GM12891 (cell line): ENCODE measurements at regions not wholly inside any gene's neighbourhood (a gene's known extent, or its start where the extent isn't known, plus 50 kb on each side); places are given as distances from the start of the nearest gene placed in this dataset.

Experiments used
- POLR2A ChIP-seq: IDR thresholded peaks from 2 replicates; pipeline ENCODE4 v1.6.1; 2011; ENCODE audit warnings: low read depth, low read length, control low read depth
- POLR2AphosphoS5 ChIP-seq: IDR thresholded peaks from 2 replicates; pipeline ENCODE4 v1.6.1; 2011; ENCODE audit warnings: low read depth, low read length, control low read depth

- TF ChIP-seq POLR2AphosphoS5 = no peak
- no peak for TF ChIP-seq POLR2A
These were observed 860.4 kb downstream of the PLA2G4A start for GRCh38 chr1:187689129-187689528.
